ENCODE measurements at regions not wholly inside any gene's neighbourhood (a gene's known extent, or its start where the extent isn't known, plus 50 kb on each side); places are given as distances from the start of the nearest gene placed in this dataset.

- no peaks in the 10 kb centered on the region for H3K9me3 ChIP-seq
- H3K4me1 ChIP-seq: peaks cover 0 to 27% (median 6%) of the 10 kb centered on the region in 6 donors
- WGBS, 5 donors: 81 to 96% (median 84%) methylated on average over 3 of the region's 3 CpGs
- H3K36me3 ChIP-seq: no peaks in the 10 kb centered on the region
- DNase-seq: no peak
- H3K4me3 ChIP-seq: no peak overlapping the region
- H3K27me3 ChIP-seq (replicated peaks in 1 of 7): peaks cover 0 to 32% (median 0%) of the 10 kb centered on the region in 7 donors
- intact Hi-C loops (cut with DNase I; ENCODE audit: low total_unique reads): no loop called here
- H3K27ac ChIP-seq: no peak overlapping the region
- no peak for TF ChIP-seq POLR2A (IDR thresholded peaks at IDR 0.05)
These were observed 124.1 kb upstream of the MYCN start for GRCh38 chr2:15816226-15816625.

- Histone ChIP-seq H3K27ac (no peak overlapping the region), H3K36me3 (no peaks in the 10 kb centered on the region), H3K27me3 (replicated peaks in 1 of 7) (peaks cover 0 to 32% (median 0%) of the 10 kb centered on the region in 7 donors), H3K4me3 (no peak overlapping the region), H3K4me1 (peaks cover 0 to 27% (median 6%) of the 10 kb centered on the region in 6 donors), H3K9me3 (no peaks in the 10 kb centered on the region)
- intact Hi-C loops (cut with DNase I; ENCODE audit: low total_unique reads): no loop called here
- no peak for TF ChIP-seq CTCF (IDR thresholded peaks at IDR 0.05 in 8 of 11, conservative IDR thresholded peaks at IDR 0.05 in 3 of 11)
- 77 to 84% (median 82%) methylated on average over 9 of the region's 9 CpGs for WGBS, 5 donors
- no peak for DNase-seq
These were observed 123.5 kb upstream of the MYCN start for GRCh38 chr2:15816674-15817406.

GRCh38 chr2:15817748-15818147 is 122.6 kb upstream of the MYCN start:
- intact Hi-C loops (cut with DNase I; ENCODE audit: low total_unique reads): no loop called here
- WGBS, 5 donors: 35 to 43% (median 38%) methylated on average over 6 of the region's 6 CpGs
- Histone ChIP-seq H3K9me3 (no peaks in the 10 kb centered on the region), H3K27ac (no peak overlapping the region), H3K4me3 (no peak overlapping the region), H3K4me1 (peaks cover 0 to 27% (median 6%) of the 10 kb centered on the region in 6 donors), H3K36me3 (no peaks in the 10 kb centered on the region), H3K27me3 (replicated peaks in 1 of 7) (peaks cover 0 to 32% (median 0%) of the 10 kb centered on the region in 7 donors)
- DNase-seq: no peak
- TF ChIP-seq CTCF (IDR thresholded peaks at IDR 0.05 in 8 of 11, conservative IDR thresholded peaks at IDR 0.05 in 3 of 11): no peak
- TF ChIP-seq POLR2AphosphoS5 (IDR thresholded peaks at IDR 0.05): no peak
- no peak for TF ChIP-seq POLR2A (IDR thresholded peaks at IDR 0.05)

- no peak for DNase-seq
- WGBS, 5 donors: 11 to 23% (median 14%) methylated on average over 13 to 14 of the region's 14 CpGs
These were observed 122.0 kb upstream of the MYCN start for GRCh38 chr2:15818318-15818753.

More at GRCh38 chr2:15818318-15818753, 122.0 kb upstream of the MYCN start:
- TF ChIP-seq POLR2AphosphoS5 (IDR thresholded peaks at IDR 0.05) (no peak), CTCF (IDR thresholded peaks at IDR 0.05 in 8 of 11, conservative IDR thresholded peaks at IDR 0.05 in 3 of 11) (no peak), POLR2A (IDR thresholded peaks at IDR 0.05) (no peak)
- no peaks in the 10 kb centered on the region for H3K36me3 ChIP-seq
- intact Hi-C loops (cut with DNase I; ENCODE audit: low total_unique reads): no loop called here
- no peak overlapping the region for H3K4me3 ChIP-seq
- no peak overlapping the region for H3K27ac ChIP-seq
- H3K4me1 ChIP-seq: peaks cover 0 to 27% (median 6%) of the 10 kb centered on the region in 6 donors
- H3K9me3 ChIP-seq: no peaks in the 10 kb centered on the region
- peaks cover 0 to 32% (median 0%) of the 10 kb centered on the region in 7 donors for H3K27me3 ChIP-seq (replicated peaks in 1 of 7)

All from spleen (tissue), 11 donors.